Lung (tissue), 11 donors: ENCODE measurements at regions not wholly inside any gene's neighbourhood (a gene's known extent, or its start where the extent isn't known, plus 50 kb on each side); places are given as distances from the start of the nearest gene placed in this dataset.

ENCODE experiments used
- ATAC-seq: fragments of 200-7000 bp; cut with Tn5 transposase; one replicate; pipeline ENCODE4 v1.9.1; 2020; ENCODE audit warnings: moderate number of reproducible peaks; ENCODE audit not compliant: insufficient read depth, low FRiP score
- DNase-seq, 3 donors: peaks; one replicate each; pipeline ENCODE4 v3.0.0-alpha.2; 2013 to 2017
- H3K27ac ChIP-seq, 2 donors: one replicate each; pipeline ENCODE4 v1.5.1; 2013; ENCODE audit warnings: mild to moderate bottlenecking in 2 of 2, moderate library complexity in 2 of 2, control low read depth in 1 of 2, inconsistent platforms in 1 of 2, low read depth in 1 of 2, low read length in 1 of 2
- H3K27me3 ChIP-seq, 3 donors: one replicate each; pipeline ENCODE4 v1.5.1; 2013; ENCODE audit warnings: low read length in 2 of 3; ENCODE audit not compliant: control insufficient read depth in 3 of 3, insufficient read depth in 3 of 3
- H3K36me3 ChIP-seq, 4 donors: one replicate each; pipeline ENCODE4 v1.5.1; 2013; ENCODE audit warnings: low read length in 4 of 4, mild to moderate bottlenecking in 1 of 4, moderate library complexity in 1 of 4; ENCODE audit not compliant: control insufficient read depth in 4 of 4, insufficient read depth in 4 of 4
- H3K4me1 ChIP-seq, 5 donors: one replicate each; pipeline ENCODE4 v1.5.1; 2013; ENCODE audit warnings: low read length in 5 of 5, mild to moderate bottlenecking in 2 of 5, moderate library complexity in 1 of 5; ENCODE audit not compliant: control insufficient read depth in 5 of 5, insufficient read depth in 5 of 5
- H3K4me3 ChIP-seq: one replicate; pipeline ENCODE4 v1.5.1; 2013; ENCODE audit warnings: mild to moderate bottlenecking, control low read depth, moderate library complexity
- H3K9ac ChIP-seq, 2 donors: one replicate each; pipeline ENCODE4 v1.5.1; 2013; ENCODE audit warnings: low read length in 2 of 2, control low read depth in 1 of 2; ENCODE audit not compliant: insufficient read depth in 1 of 2
- H3K9me3 ChIP-seq, 4 donors: one replicate each; pipeline ENCODE4 v1.5.1; 2013; ENCODE audit warnings: low read length in 3 of 4, mild to moderate bottlenecking in 1 of 4, moderate library complexity in 1 of 4; ENCODE audit not compliant: control insufficient read depth in 4 of 4, insufficient read depth in 3 of 4
- WGBS, 2 donors: extraction: QIAGEN DNeasy Blood & Tissue Kit; methylation state at CpG; one replicate each; pipeline ENCODE4 v1.1.7; 2013; 5-methylcytosine and 5-hydroxymethylcytosine counted together
- TF ChIP-seq, protein P1 (sequence below): IDR thresholded peaks from 2 replicates; pipeline ENCODE4 v1.5.1; 2012; ENCODE audit warnings: mild to moderate bottlenecking; ENCODE audit errors: control extremely low read depth, extremely low read depth
- donor health status: control.
- donor health status: control.
- donor health status: Bipolar disorder and iron deficiency.
- donor health status: healthy.
- donor health status: DM: yes; HTN: yes; CAD: no.

- Histone ChIP-seq H3K36me3 (no peaks in the 10 kb centered on the region), H3K9ac (no peak overlapping the region), H3K9me3 (peaks cover 0 to 1% (median 0%) of the 10 kb centered on the region in 4 donors), H3K27ac (no peak overlapping the region), H3K4me1 (no peaks in the 10 kb centered on the region), H3K27me3 (no peaks in the 10 kb centered on the region), H3K4me3 (no peak overlapping the region)
- ATAC-seq (no peak), DNase-seq (no peak)
- TF ChIP-seq, protein P1, sequence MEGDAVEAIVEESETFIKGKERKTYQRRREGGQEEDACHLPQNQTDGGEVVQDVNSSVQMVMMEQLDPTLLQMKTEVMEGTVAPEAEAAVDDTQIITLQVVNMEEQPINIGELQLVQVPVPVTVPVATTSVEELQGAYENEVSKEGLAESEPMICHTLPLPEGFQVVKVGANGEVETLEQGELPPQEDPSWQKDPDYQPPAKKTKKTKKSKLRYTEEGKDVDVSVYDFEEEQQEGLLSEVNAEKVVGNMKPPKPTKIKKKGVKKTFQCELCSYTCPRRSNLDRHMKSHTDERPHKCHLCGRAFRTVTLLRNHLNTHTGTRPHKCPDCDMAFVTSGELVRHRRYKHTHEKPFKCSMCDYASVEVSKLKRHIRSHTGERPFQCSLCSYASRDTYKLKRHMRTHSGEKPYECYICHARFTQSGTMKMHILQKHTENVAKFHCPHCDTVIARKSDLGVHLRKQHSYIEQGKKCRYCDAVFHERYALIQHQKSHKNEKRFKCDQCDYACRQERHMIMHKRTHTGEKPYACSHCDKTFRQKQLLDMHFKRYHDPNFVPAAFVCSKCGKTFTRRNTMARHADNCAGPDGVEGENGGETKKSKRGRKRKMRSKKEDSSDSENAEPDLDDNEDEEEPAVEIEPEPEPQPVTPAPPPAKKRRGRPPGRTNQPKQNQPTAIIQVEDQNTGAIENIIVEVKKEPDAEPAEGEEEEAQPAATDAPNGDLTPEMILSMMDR = no peak
- 44 to 62% methylated on average over 1 of the region's 1 CpG for WGBS, 2 donors
Observed at GRCh38 chr11:42713279-42713678, 598.5 kb upstream of the API5 start.

DNA sequence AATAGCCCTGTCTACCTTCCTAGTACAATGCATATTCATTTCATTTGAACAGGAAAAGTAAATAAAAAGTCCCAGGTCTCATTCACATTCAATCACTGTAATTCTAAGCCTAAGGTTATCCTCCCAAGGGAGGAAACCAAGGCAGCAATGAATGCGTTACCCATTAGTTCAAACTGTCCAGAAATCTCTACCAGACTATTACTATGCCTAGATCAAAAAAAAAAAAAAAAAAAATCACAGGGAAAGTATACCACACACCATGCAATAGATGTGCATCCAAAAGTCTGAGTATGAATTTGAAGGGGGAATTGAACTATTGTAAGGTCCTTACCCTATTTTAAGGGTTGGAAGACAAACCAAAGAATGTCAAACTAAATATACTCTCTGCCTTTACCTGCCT, 598.0 kb upstream of the API5 start:
- ATAC-seq (no peak), DNase-seq (no peak)
- H3K27me3 ChIP-seq = no peaks in the 10 kb centered on the region
- H3K9ac ChIP-seq = no peak overlapping the region
- no peak overlapping the region for H3K4me3 ChIP-seq
- 71% methylated on average over 1 of the region's 1 CpG for WGBS, 2 donors
- H3K36me3 ChIP-seq = no peaks in the 10 kb centered on the region
- TF ChIP-seq, protein P1 = no peak
- H3K4me1 ChIP-seq = no peaks in the 10 kb centered on the region
- H3K27ac ChIP-seq = no peak overlapping the region
- peaks cover 0 to 1% (median 0%) of the 10 kb centered on the region in 4 donors for H3K9me3 ChIP-seq

- Histone ChIP-seq H3K27me3 (no peaks in the 10 kb centered on the region), H3K4me3 (no peak overlapping the region), H3K27ac (no peak overlapping the region), H3K4me1 (no peaks in the 10 kb centered on the region), H3K9me3 (no peaks in the 10 kb centered on the region), H3K36me3 (no peaks in the 10 kb centered on the region), H3K9ac (no peak overlapping the region)
- no peak for ATAC-seq
- no peak for DNase-seq
- WGBS, 2 donors = 60 to 62% methylated on average over 3 of the region's 3 CpGs
- TF ChIP-seq, protein P1 = no peak
Observed at GRCh38 chr11:42720716-42721563, 590.9 kb upstream of the API5 start.

- 40 to 69% methylated on average over 1 of the region's 1 CpG for WGBS, 2 donors
Observed at GRCh38 chr11:42727879-42728278, 583.9 kb upstream of the API5 start.

More at GRCh38 chr11:42727879-42728278, 583.9 kb upstream of the API5 start:
- Histone ChIP-seq H3K4me3 (no peak overlapping the region), H3K9ac (no peak overlapping the region), H3K36me3 (no peaks in the 10 kb centered on the region), H3K4me1 (no peaks in the 10 kb centered on the region), H3K27ac (no peak overlapping the region), H3K27me3 (no peaks in the 10 kb centered on the region), H3K9me3 (no peaks in the 10 kb centered on the region)
- no peak for DNase-seq
- no peak for ATAC-seq
- TF ChIP-seq, protein P1 = no peak
